ENCODE measurements at regions not wholly inside any gene's neighbourhood (a gene's known extent, or its start where the extent isn't known, plus 50 kb on each side); places are given as distances from the start of the nearest gene placed in this dataset.
"Not testable (repeated sequence)": the region's sequence is repeated elsewhere in the genome, so short reads cannot be mapped to it uniquely, and the experiment has no call there.

DNA sequence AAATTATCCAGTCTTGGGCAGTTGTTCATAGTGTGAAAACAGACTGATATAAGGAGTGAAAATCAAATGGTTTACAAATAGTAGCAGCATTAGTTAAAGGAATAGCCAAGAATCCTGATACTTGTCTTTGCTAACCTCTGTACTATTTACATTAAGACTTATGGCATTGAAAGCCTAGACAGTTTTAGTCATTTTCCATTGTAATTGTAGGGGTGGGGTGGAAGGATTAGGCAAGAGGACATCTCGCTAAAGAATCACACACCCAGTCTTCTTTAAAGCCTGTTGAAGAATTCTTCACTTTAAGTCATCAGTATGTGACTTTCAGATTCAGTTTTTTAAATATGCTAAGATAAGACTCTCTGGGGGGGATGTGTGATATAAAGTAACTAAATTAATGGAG lies 207.5 kb upstream of the PHACTR1 start:
- DNase-seq (ENCODE audit: low spot score), result no peak

- no peak for DNase-seq (ENCODE audit: low spot score)
Measured at GRCh38 chr6:12516070-12516469, 200.5 kb upstream of the PHACTR1 start.

DNA sequence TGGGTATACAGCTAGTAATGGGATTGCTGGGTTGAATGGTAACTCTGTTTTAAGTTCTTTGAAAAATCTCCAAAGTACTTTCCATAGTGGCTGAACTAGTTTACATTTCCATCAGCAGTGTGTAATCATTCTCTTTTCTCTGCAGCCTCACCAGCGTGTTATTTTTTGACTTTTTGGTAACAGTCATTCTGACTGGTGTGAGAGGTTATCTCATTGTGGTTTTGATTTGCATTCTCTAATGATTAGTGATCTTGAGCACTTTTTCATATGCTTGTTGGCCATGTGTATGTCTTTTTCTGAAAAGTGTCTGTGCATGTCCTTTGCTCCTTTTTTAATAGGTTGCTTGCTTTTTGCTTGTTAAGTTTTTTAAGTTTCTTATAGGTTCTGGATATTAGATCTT lies 194.2 kb upstream of the PHACTR1 start:
- DNase-seq (ENCODE audit: low spot score), result no peak

DNA sequence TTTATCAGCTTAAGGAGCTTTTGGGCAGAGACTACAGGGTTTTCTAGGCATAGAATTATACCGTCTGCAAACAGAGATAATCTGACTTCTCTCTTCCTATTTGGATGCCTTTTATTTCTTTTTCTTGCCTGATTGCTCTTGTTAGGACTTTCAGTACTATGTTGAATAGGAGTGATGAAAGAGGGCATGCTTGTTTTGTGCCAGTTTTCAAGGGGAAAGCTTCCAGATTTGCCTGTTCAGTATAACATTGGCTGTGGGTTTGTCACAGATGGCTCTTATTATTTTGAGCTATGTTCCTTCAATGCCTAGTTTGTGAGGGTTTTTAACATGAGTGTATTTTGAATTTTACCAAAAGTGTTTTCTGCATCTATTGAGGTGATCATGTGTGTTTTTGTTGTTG lies 192.8 kb upstream of the PHACTR1 start:
- DNase-seq (ENCODE audit: low spot score), result no peak

GRCh38 chr6:12525276-12525675 lies 191.3 kb upstream of the PHACTR1 start:
- DNase-seq (ENCODE audit: low spot score), result no peak

DNA sequence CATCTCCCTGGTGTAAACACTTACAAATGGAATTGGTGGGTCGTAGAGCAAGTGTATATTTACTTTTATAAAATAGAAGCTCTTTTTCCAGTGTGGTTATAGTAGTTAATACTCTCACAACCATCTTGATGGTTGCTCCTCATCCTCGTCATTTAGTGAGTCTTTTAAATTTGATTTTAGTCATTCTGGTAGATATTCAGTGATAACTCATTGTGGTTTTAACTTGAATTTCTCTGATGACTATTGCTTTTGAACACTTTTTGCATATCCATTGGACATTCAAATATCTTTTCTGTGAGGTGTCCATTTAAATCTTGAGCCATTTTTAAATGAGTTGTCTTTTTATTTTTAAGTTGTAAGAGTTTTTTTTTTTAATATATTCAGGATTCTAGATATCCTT lies 189.2 kb upstream of the PHACTR1 start:
- no peak for DNase-seq (ENCODE audit: low spot score)

DNA sequence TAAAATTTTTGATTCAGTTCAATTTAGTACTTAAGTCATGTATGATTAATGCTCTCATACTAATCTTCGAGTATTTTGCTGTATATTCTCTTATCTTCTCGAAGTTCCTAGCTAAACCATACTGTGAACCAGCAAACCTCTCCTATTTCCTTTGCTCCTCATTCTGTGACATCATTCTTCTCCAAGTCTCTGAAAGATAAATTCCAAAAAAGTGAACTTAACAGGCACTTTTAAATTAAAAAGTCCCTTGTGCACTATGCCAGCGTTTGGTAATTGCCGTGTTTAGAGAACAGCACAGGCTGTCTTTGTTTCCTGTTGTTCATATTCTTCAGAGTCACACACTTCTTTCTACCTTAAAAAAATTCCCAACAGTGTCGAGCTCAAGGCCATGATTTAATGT lies 188.4 kb upstream of the PHACTR1 start:
- no peak for DNase-seq (ENCODE audit: low spot score)

DNA sequence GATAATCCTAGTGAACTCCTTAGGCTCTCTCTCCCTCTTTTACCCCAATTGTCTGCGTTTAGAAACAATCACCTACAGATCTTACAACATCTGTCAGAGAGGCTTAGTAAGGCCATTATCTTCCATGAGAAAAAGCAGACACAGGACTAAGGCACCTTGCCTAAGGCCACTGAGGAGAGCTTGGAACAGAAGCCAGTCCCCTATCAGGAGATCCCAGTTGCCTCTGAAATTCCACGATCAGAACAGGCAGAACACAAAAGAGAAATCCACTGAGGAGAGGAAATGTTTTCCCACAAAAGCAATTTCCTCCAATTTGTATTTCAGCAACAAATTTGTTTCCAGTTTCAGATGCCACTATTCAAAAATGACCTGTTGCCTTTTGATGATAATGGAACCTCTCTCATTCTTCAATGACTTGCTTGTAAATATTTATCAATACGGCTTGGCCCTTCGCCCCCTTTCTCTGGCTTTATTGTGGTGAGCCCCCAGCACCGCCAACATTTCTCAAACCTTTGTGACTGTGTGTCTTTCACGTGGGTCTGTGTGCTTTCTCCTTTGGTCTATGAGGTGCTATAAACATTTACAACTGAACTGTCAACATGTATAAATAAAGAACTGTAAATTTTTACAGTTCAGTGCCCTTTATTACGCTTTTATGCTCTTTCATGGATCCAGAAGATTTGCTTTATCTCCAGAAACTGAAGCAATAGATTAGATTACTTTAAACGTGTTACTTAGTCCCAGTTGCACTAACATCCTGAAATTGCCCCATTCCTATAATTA lies 187.8 kb upstream of the PHACTR1 start:
- DNase-seq (ENCODE audit: low spot score), result no peak

- DNase-seq (ENCODE audit: low spot score), result no peak
Measured at GRCh38 chr6:12529364-12530019, 187.1 kb upstream of the PHACTR1 start.

DNA sequence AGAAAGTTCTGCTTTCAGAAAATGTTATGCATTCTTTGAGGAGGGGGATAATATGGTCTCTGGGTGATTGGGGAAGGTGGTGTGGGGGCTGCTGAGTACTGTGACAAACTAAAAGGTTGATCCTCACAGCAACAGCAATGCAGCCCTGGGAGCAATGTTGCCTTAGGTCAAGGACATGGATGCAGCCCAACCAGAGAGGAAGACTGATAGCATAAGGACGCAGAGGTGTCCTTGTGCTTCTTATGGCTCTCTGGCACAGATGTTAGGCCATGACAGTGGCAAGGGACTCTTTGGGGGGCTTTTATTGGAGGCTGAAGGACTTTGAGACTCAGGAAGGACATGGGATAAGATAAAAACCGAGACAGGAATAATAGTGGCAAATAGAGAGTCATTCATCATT lies 186.2 kb upstream of the PHACTR1 start:
- DNase-seq (ENCODE audit: low spot score), result no peak

GRCh38 chr6:12533586-12533985 lies 183.0 kb upstream of the PHACTR1 start:
- no peak for DNase-seq (ENCODE audit: low spot score)

DNA sequence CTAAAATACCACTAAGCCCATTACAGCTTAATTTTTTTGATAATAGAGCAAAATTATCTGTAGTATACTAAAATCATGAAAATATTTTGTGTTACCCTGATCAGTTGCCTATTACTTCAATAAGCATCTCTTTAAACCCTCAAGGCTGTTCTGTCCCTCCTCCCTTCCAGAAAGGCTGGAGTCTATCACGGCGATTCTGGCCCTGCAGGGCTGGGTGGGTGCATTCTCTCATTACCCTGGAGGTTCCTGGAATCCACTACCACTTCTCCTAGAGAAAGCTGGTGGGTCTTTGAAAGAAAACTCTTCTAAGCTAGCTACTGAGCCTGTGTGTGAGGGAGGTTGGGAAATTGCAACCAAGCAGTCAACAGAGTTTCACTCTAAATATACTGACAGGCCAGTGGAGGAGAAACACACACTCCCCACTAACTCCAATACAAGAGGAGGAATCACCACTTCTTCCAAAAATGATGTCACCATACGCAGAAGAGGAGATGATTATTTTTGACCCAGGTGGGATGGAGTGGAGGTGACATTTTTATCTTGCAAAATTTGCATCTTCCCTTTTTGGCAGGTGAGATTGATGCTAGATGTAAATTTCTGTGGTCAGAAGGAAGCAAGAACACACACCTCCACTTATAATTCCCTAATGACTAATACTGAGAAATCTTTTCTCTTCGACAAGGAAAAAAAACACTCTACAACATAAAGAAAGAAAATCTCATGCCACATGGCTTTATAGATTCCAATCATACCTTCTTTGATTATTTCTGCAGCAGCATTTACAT lies 182.3 kb upstream of the PHACTR1 start:
- no peak for DNase-seq (ENCODE audit: low spot score)

GRCh38 chr6:12535586-12536314 lies 180.8 kb upstream of the PHACTR1 start:
- no peak for DNase-seq (ENCODE audit: low spot score)

GRCh38 chr6:12536416-12536815 lies 180.2 kb upstream of the PHACTR1 start:
- no peak for DNase-seq (ENCODE audit: low spot score)

- peak; percentile 38 for DNase-seq (ENCODE audit: low spot score)
Measured at GRCh38 chr6:12537389-12537788, 179.2 kb upstream of the PHACTR1 start.

DNA sequence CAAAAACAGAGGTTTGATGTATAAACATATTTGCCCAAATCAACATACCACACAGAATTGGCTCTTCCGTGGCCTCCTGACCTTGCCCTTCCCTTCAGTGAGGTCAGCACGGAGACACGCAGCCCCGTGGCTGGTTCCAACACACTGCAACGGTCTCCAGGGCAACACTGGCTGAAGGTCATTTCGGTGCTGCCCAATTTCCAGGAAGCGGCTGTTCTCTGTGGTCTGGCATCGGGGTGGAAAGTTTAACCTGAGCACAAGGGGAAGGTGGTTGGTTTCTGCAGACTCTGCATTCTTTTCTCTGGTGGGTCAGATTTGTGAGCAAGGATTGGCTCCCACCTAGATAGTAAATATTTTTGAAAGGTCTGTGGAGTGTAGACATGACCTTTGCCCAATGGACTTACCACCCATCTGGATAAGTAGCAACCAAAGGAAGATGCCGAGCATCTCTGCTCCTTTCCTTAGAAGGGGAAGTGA lies 177.6 kb upstream of the PHACTR1 start:
- DNase-seq (ENCODE audit: low spot score), result peak; percentile 79

GRCh38 chr6:12542319-12543115 lies 174.1 kb upstream of the PHACTR1 start:
- not testable (repeated sequence) for DNase-seq (ENCODE audit: low spot score)

GRCh38 chr6:12543953-12544352 lies 172.6 kb upstream of the PHACTR1 start:
- DNase-seq (ENCODE audit: low spot score), result no peak

- DNase-seq (ENCODE audit: low spot score), result no peak
Measured at GRCh38 chr6:12544821-12545565, 171.6 kb upstream of the PHACTR1 start.
